Ecto neural progenitor cell (in vitro differentiated cells): ENCODE measurements at regions not wholly inside any gene's neighbourhood (a gene's known extent, or its start where the extent isn't known, plus 50 kb on each side); places are given as distances from the start of the nearest gene placed in this dataset.

Experiments used
- DNase-seq: peaks from one replicate; pipeline ENCODE4 v3.0.0-alpha.2; 2018; ENCODE audit warnings: low spot score

DNA sequence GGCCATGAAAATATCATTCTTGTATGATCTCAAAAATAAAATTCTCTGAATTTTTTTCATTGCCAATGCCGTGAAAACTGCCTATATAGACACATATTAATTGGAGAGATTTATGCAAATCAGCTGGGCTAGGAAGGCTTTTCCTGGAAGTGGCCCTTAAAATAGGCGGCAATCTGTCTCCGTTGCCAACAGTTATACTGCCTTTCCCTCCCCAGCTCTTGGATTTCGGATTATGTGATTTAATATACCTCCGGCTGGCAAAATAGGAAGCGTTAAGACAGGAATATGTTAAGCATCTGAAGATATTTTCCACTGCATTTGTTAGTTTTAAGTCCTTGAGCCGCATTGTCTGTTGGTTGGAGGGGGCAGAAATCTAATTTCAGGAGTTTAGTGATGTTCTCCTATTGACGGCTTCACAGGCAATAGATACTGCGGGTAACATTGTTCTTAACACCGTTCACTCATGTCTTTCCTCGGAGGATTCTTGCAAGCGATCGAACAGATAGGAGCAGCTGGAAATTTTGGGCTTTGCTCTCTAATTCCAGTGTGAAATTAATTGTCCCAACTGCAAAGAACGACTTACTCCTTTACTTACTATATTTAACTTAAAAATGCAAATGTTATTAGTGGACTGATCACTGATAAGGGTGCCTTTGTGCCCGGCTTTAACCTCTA, 113.3 kb downstream of the LINC00237 start:
- DNase-seq, result no peak

DNA sequence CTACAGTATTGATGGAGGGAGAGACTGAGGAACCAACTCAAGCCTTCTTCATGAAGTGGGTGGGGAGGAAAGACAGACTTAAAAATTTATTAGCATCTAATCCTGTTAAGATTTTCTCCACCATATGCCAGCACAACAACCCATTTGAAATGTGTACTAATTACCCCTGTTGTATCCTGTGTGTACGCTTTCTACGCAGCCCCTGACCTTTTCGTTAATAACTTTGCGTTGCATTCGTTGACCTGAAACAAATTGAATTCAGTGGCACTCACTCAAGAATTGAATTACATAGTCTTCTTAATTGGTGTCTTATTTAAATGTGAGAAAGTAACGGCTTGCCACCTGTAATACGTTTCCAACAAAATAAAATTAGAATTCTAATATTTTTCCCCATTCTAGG, 113.9 kb downstream of the LINC00237 start:
- DNase-seq, result no peak

- DNase-seq, result no peak
These were observed 117.1 kb downstream of the LINC00237 start for GRCh38 chr20:20989081-20989480.

DNA sequence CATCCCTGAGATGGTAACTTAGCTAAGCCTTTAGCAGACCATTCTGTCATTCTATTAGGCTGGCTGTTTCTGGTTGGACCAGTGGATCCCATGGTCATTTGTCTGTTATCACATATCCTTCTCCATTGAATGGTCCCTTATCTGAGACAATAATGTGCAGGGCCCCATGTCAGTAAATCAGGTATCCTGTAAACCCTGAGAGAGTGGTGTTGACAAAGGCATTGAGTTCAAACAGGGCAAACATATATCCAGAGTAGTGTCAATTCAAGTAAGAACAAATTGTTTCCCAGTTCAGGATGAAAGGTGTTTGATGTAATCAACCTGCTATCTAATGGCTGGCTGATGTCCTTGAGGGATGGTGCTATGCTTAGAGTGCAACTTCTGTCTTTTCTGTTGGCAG, 126.2 kb downstream of the LINC00237 start:
- DNase-seq, result no peak

DNA sequence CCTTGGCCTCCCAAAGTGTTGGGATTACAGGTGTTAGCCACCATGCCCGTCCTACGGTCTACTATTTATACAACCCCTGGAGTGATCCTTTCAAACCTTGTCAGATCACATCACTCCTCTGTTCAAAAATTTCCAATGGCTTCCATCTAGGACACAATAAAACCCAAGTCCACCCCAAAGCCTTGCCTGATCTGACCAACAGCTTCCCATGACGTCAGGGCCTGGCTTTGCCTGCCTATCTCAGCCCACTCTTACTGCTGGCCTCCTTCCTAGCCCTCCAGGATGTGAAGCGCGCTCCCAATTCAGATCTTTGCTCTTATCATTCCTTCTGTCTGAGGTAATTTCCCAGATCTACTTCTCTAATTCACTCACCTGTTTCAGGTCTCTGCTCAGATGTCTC, 128.4 kb downstream of the LINC00237 start:
- DNase-seq, result no peak

DNA sequence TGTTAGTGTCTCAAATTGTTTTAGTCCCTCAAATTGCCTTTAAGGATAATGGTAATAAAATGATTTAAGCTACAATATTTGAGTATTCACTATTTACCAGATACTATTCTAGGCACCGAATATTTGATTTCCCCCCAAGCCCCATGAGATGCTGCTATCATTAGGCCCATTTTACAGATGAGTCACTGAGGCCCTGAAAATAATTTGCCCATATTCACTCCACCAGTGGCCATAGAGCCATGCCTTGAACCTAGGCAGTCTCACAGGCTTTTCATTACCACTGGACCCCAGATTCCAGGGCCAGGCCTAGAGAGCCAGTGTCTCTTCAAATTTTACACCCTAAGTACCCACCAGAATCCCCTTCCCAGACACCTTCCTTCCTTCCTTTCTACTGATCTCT, 133.7 kb downstream of the LINC00237 start:
- DNase-seq, result no peak

DNA sequence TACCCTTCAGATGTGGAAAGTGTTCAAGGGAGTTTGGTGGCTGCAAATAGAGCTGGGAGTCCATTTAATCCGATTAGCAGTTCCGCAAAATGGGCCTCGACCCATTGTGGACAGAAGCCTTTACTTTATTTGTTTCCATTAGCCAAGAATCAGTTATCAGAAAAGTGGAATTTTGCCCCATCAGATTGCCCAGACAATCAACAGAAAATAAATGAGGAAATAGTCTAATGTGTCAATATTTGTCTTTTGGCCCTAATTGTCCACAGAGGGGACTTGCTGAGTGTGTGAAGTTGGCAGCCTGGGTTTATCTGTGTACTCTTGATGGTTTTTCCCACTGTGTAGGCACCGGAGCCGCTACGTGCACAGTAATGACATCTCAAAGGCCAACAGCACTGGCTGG, 134.3 kb downstream of the LINC00237 start:
- DNase-seq, result no peak

DNA sequence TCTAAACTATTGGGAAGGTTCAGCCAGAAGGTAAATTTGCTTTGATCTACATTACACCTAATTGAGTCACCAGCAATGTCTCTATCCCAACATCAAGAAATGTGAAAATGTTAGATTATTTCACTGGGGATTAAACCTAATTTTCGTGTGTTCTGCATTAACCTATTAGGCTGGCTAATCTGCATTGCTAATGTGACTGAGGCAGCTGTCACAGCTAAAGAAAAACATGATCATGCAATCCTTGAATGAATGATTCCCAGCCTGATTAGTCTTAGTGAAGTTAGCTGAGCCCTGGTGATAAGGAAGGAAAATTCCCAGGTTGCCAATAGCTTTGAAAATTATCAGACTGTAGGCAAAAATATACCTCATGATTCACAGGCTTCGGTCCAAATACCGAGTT, 135.3 kb downstream of the LINC00237 start:
- DNase-seq, result no peak

- no peak for DNase-seq
These were observed 136.4 kb downstream of the LINC00237 start for GRCh38 chr20:20969701-20970280.

DNA sequence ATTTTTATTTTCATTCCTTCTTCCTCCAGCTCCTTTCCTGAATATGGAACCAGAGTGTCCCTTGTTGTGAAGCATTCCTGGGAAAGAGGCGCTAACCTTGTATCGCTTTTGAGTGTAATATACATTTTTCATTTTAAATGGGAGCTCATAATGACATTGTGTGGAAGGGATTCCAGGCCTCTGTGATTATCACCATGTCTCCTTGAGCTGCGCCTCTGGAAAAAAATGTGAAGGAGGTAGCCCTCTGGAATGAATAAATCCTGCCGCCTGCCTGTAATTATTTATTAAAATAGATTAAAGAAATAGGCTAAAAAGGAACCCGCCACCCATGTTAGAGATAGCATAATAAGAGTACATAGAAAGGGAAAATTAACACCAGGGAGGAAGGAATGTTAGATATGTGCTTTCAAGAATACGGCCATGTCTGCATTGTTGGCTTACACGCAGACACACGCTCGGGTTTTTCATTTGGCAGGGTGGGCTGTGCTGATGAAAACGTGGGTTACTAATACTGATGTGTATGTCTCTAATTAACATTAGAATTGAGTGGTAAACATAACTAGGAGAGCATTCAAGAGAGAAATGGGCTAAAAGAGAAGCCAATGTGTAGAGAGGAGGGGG, 138.5 kb downstream of the LINC00237 start:
- no peak for DNase-seq

DNA sequence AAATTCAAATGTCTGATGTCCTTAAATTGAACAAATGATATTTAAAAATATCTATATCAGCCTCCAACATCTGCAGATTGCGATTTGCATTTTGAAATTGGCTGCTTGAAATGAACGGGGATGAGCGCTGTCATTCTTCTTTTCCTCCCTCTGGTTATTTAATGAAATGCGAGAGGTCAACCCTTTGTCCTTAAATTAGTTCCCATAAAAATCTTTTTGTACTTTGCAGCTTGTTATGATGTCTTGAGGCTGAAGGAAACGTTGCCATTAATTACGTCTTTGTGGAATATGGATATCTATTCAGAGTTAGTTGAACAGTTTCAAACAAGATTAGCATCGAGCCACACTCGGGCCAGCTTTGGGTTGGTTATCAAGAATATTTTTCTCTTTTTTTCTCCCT, 140.0 kb downstream of the LINC00237 start:
- no peak for DNase-seq

GRCh38 chr20:20959031-20959755, 147.0 kb downstream of the LINC00237 start:
- DNase-seq, result no peak

DNA sequence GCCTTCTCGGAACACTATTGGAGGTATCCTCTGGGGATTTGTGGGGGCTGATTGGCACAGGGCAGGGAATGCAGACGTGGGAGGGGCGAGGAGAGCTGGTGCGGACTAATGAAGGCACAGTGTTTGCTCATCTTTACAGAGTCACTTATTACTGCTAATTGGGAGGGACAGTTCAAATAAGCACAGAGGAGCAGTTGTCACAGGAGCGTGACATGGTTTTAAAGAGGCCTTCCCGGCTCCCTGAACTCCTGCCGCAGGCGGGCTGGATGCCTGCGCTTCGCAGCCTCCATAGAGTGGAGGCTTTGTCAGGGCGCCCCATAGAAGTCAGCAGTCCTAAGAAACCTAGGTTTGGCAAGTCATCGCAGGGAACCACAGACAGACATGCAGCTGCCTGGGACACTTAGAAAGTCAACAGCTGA, 149.6 kb downstream of the LINC00237 start:
- no peak for DNase-seq

DNA sequence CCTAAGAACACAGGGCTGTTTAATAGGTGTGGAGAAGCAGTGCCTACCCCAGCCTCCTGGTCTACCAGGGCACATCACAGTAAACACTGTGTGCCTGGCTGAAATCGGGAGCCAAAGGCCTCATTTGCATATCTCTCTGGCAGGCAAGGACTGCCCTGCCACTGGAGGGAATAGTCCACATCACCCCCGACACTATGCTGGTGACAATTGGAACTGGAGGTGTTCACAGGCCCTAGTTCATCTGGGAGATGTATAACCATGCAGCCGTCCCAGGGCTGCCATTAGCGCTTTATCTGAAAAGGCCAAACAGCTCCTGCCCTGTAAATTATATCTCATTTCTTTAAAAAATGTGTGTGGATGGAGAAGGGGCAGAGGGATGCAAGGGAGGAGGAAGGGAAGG, 150.3 kb downstream of the LINC00237 start:
- no peak for DNase-seq

DNA sequence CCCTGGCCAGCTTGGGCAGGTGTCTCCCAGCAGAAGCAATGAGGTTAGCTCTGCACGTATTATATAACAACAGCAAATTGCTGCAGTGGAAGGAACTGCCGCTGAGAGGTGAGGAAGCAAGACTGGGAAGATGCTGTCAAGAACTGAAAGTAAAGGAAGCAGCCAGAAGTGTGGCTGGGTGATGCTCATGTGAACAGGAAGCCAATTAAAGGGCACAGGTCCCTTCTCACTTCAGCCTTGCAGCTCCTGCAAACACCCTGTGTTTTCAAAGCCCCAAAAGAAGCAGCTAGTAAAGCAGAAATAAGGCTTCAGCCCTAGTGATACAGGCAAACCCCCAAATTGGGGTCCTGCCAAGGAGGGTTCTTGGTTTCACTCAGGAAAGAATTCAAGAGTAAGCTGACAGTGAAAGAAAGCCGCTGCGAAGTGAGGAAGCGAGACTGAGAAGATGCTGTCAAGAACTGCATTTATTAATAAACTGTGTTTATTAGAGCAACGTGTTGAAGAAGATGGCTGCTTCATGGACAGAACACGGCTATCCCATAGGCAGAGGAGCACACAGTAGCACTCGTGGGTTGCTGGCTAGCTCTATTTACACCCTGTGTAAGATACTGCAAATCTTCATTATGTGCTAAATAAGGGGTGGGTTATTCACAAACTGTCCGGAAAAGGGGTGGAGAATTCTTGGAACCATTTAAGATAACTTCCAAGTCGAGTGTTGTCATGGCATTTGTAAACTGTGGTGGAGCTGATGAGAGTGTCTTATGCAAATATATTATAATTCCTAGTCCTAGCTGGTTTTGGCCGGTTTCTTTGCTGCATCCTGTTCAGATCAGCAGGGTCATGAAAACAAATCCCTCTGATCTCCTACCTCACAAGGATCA, 152.2 kb downstream of the LINC00237 start:
- DNase-seq, result no peak

- no peak for DNase-seq
These were observed 155.5 kb downstream of the LINC00237 start for GRCh38 chr20:20950620-20951019.

DNA sequence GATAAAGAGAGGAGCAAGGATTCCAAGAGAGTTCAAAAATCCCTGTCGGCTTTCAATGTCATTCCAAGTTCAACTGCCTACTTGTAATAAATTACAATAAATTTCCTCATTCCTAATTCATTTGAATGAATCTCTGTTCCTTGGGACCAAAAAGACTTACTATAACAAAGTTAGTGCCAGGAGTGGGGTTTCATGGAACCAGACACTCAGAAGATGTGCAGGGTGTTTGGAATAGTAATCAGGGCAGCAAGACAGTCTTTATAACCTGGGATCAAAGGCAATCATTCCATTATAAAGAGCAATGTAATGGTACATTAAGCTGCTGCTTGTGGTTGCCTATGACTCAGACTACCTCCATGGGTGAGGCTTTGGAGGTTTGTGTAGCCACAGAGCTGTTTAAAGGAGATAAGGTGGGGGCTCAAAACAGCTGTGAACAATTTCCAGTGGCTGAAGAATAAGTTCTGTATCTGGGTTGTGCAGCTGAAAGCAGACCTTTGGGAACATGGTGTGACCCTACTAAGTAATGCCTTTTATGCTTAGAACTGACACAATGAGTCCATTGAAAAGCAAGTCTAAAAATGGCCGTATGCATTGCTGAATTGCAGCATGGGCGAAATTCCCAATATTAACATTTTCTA, 159.9 kb downstream of the LINC00237 start:
- DNase-seq, result no peak

DNA sequence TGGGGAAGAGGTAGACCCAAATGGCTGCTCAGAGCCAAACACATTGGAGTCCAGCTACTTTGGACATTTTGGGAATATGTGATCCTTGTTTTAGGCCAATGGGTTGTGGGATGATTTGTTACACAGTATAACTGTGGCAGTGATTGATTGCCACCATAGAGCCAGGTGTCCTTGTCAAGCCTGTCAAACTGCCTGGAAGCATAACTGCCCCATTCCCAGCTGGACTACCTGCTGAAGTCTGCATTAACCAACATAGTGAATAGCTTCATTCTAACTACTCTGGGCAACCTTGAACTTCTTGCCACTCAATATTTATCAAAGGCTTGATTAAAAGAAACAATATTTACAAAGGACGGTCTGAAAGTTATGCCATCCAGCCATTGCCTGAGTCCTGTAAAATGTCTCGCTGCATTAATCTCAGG, 164.7 kb downstream of the LINC00237 start:
- DNase-seq, result no peak

DNA sequence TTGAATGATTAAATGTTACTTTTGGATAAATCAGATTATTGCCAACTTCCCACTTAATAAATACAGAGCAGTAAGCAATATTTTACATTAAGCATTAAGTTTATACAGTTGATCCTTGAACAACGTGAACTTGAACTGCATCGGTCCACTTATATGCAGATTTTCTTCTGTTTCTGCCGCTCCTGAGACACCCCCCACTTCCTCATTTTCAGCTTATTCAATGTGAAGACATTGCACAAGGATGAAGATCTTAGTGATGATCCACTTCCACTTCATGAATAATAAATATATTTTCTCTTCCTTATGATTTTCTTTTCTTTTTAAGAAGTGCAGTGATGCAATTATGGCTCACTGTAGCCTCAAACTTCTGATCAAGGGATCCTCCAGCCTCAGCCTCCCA, 167.2 kb downstream of the LINC00237 start:
- no peak for DNase-seq

DNA sequence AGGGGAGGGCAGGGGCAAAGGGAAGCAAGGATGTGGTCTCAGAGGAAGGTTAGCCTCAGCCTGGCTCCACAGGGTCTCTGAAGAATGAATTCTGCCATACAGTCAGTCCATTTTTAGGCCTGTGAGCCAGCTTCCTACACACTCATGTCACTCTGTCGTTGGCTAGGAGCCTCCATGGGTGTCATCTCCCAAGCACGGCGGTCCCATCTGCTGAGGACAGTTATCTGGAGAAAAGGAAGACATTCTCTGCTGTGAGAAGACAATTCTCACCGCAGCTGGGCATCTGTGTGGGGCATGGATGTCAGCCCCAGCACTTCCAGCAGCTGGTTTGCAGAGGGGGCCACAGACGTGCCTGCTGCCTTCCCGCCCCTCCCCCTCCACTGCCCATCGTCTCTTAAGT, 167.6 kb downstream of the LINC00237 start:
- DNase-seq, result no peak

DNA sequence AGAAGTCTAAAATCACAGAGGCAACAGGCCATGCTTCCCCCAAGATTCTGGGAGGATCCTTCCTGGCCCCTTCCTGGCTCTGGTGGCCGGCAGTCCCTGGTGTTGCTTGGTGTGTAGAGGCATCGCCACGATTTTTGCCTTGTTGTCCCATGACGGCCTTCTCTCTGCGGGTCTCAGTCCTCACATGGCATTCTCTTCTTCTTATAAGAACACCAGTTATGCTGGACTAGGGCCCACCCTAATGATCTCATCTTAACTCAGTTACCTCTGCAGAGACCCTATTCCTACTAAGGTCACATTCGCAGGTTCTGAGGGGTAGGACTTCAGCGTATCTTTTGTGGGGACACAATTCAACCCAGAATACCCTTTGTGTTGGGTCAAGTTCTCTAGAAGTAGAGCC, 168.0 kb downstream of the LINC00237 start:
- no peak for DNase-seq
